ENCODE measurements at regions not wholly inside any gene's neighbourhood (a gene's known extent, or its start where the extent isn't known, plus 50 kb on each side); places are given as distances from the start of the nearest gene placed in this dataset.

DNA sequence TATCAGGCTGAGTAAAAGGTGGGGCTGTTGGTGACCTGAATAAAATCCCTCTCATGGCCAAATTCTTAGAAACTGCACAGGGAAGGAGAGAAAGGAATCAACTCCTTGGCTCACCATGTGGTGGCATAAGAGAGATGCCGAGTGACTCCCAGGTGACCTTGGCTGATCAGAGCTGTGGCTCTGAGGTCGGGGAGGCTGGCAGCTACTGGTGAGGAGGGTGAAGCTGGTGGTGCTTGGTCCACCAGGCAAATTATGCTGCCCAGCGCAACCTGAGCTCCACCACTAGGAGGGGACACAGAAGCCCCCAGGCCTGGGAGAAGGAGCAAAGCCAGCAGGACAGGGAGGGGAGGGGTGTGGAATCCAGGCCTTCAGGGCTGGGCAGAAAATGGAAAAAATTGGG lies 111.2 kb upstream of the IL12B start:
- TF ChIP-seq, protein P1, sequence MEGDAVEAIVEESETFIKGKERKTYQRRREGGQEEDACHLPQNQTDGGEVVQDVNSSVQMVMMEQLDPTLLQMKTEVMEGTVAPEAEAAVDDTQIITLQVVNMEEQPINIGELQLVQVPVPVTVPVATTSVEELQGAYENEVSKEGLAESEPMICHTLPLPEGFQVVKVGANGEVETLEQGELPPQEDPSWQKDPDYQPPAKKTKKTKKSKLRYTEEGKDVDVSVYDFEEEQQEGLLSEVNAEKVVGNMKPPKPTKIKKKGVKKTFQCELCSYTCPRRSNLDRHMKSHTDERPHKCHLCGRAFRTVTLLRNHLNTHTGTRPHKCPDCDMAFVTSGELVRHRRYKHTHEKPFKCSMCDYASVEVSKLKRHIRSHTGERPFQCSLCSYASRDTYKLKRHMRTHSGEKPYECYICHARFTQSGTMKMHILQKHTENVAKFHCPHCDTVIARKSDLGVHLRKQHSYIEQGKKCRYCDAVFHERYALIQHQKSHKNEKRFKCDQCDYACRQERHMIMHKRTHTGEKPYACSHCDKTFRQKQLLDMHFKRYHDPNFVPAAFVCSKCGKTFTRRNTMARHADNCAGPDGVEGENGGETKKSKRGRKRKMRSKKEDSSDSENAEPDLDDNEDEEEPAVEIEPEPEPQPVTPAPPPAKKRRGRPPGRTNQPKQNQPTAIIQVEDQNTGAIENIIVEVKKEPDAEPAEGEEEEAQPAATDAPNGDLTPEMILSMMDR (IDR thresholded peaks at IDR 0.05; ENCODE audit: insufficient read depth, low read length), result no peak
- TF ChIP-seq, protein P2, sequence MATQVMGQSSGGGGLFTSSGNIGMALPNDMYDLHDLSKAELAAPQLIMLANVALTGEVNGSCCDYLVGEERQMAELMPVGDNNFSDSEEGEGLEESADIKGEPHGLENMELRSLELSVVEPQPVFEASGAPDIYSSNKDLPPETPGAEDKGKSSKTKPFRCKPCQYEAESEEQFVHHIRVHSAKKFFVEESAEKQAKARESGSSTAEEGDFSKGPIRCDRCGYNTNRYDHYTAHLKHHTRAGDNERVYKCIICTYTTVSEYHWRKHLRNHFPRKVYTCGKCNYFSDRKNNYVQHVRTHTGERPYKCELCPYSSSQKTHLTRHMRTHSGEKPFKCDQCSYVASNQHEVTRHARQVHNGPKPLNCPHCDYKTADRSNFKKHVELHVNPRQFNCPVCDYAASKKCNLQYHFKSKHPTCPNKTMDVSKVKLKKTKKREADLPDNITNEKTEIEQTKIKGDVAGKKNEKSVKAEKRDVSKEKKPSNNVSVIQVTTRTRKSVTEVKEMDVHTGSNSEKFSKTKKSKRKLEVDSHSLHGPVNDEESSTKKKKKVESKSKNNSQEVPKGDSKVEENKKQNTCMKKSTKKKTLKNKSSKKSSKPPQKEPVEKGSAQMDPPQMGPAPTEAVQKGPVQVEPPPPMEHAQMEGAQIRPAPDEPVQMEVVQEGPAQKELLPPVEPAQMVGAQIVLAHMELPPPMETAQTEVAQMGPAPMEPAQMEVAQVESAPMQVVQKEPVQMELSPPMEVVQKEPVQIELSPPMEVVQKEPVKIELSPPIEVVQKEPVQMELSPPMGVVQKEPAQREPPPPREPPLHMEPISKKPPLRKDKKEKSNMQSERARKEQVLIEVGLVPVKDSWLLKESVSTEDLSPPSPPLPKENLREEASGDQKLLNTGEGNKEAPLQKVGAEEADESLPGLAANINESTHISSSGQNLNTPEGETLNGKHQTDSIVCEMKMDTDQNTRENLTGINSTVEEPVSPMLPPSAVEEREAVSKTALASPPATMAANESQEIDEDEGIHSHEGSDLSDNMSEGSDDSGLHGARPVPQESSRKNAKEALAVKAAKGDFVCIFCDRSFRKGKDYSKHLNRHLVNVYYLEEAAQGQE (IDR thresholded peaks at IDR 0.05; ENCODE audit: insufficient replicate concordance, low read depth), result no peak
